ENCODE measurements at regions not wholly inside any gene's neighbourhood (a gene's known extent, or its start where the extent isn't known, plus 50 kb on each side); places are given as distances from the start of the nearest gene placed in this dataset.
"Not testable (repeated sequence)": the region's sequence is repeated elsewhere in the genome, so short reads cannot be mapped to it uniquely, and the experiment has no call there.

- DNase-seq, result no peak
Measured at GRCh38 chr6:97701801-97702200, 418.8 kb upstream of the MMS22L start.

DNA sequence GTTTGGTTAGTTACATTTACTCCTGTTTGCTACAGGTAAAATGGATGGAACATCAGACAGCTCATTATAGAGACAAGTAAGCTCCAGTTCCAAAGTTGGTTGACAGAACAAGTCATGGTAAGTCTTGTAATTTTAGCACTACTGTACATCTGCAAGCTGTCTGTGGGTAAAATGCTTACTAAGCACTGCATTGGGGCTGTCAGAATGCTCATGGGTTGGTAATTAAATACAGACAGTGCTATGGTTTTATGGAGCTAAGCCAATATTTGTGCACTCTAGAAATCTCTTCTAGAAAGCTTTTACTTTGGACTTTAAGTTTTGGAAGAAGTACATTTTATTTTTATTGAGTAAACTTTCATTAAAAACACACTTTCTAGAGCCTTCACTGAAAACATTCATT lies 419.2 kb upstream of the MMS22L start:
- DNase-seq, result no peak

GRCh38 chr6:97703661-97704060 lies 420.6 kb upstream of the MMS22L start:
- no peak for DNase-seq

- DNase-seq, result no peak
Measured at GRCh38 chr6:97705568-97705967, 422.6 kb upstream of the MMS22L start.

DNA sequence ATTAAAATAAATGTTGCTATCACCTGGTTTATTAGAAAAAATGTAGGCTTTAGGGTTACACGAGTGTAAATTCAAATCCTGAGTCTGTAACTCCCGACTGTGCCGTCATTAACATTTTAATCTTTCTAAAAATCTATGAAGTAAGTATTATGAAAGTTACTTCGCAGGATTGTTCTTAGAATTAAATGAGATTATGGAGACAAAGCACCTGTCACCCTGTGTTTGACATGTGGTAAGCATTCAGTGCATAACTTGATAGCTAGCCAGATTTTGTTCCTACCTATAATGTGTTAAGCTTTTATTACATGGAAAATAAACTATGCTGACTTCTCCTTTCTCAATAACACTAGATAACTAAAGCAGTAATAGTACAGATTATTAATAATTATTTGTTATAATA lies 429.7 kb upstream of the MMS22L start:
- DNase-seq, result no peak

GRCh38 chr6:97714772-97715171 lies 431.8 kb upstream of the MMS22L start:
- DNase-seq, result no peak

GRCh38 chr6:97717086-97717485 lies 434.1 kb upstream of the MMS22L start:
- DNase-seq, result no peak

DNA sequence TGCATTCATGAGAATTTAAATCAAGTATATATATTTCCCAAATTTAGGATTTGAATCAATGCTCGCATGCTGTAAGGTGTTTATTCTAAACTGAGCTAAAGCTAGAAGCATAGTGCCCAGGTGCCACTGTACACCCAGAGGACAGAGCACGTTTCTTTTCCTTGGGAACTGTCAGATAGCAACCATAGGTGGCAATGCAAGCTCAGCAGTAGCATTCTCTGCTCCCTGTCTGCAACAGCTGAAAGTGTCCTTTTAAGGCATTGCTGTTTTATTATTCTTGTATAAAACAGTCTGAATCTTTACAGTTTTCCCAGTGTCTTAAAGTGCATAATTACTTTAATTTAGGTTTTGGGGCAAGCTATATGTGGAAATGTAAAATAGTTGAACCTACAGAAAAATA lies 443.4 kb upstream of the MMS22L start:
- DNase-seq, result no peak

DNA sequence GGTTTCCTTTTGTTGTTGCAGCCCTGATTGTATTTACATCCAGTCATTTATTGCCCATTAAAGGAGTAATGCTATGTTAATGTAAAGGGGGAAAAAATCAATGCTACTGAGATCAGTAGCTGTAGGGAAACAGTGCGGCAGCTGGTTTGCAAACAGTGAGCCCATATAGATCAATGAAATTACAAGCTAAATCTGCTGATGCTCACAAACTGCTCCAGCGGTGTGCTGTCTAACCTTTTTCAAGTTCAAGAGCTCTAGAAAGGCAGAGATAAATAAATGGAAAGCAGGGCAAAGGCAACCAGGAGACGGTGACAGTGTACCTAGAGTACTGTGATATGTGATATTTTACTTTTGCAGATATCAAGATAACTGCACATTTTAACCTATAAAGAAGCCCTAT lies 449.0 kb upstream of the MMS22L start:
- no peak for DNase-seq

GRCh38 chr6:97757575-97757974 lies 474.6 kb upstream of the MMS22L start:
- no peak for DNase-seq

- no peak for DNase-seq
Measured at GRCh38 chr6:97765461-97765860, 482.4 kb upstream of the MMS22L start.

GRCh38 chr6:97771372-97771771 lies 488.4 kb upstream of the MMS22L start:
- no peak for DNase-seq

DNA sequence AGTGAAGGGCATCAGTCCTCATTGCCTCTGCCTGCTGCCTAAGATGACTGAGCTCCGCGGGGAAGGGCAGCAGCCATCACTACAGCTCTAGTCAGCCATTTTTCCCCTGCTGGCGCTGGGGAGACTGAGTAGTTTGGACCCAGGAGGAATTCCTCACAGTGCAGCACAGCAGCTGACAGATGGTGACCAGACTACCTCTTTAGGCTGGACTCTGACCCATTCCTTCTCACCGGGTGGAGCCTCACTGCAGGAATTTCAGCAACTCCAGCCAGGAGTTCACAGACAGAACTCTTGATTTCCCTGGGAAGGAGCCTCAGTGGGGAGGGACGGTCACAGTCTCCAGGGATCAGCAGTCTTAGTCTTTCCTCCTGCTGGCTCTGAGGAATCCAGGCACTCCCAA lies 492.0 kb upstream of the MMS22L start:
- no peak for DNase-seq

- no peak for DNase-seq
Measured at GRCh38 chr6:97778290-97779038, 495.4 kb upstream of the MMS22L start.

DNA sequence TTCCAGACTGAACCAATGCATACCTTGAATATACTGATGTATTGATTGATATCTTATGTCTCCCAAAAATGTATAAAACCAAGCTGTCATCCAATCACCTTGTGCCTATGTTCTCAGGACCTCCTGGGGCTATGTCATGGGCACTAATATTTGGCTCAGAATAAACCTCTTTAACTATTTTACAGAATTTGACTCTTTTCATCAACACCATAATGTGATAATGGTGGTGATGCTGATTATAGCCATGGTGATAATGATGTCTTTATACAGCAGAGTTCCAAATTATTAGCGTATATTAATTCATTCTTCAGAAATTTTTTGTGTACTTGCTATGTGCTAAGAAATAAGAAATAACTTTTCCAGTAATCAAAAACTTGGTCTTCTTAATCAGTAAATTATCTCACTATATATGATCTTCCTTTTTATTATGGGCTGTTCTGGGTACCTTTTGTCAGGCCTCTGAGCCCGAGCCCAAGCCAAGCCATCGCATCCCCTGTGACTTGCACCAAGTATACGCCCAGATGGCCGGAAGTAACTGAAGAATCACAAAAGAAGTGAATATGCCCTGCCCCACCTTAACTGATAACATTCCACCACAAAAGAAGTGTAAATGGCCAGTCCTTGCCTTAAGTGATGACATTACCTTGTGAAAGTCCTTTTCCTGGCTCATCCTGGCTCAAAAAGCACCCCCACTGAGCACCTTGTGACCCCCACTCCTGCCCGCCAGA lies 496.2 kb upstream of the MMS22L start:
- not testable (repeated sequence) for DNase-seq

GRCh38 chr6:97790926-97791590 lies 508.0 kb upstream of the MMS22L start:
- no peak for DNase-seq

DNA sequence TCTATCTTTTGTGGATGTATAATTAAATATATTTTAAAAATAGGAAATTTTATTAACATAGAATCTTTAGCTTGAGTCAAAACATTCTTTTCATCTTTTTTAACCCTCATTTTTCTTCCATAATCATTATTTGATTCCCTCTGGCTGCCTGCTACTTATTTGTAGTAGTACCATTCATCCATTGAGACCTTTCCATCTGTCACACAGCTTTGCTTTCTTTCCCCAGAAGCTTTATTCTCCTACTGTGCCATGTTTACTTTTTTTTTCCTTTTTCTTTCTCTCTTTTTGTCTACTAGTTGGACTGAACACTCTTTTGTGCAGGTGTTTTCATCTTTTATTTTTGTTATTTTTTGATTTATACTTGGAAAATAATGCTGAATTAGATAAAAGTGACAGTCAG lies 522.6 kb upstream of the MMS22L start:
- no peak for DNase-seq

GRCh38 chr6:97812940-97813339 lies 529.9 kb upstream of the MMS22L start:
- no peak for DNase-seq

GRCh38 chr6:97813889-97814567 lies 531.0 kb upstream of the MMS22L start:
- no peak for DNase-seq

DNA sequence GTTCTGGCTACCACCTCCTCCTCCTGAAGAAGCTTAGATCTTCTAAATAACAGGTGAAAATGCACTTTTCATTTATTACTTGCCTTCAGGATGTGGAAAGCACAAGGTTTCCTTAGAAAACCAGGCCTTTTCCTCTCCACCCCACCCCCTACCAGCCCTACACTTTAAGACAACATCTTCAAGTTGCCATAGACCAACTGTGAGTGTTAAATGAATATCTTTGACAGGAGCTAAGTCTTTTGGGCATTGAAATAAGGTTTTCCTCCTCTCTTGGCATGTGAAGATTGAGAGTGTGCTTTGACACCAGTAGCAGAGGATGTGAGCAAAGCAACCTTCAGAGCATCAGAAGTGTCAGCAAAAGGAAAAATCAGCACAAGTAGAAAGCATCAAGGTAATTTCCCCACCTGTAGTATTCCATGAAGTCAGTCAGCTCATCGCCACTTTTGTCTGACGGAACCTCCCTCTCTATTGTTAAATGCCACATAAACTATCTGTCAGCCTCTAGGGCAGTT lies 532.3 kb upstream of the MMS22L start:
- no peak for DNase-seq

DNA sequence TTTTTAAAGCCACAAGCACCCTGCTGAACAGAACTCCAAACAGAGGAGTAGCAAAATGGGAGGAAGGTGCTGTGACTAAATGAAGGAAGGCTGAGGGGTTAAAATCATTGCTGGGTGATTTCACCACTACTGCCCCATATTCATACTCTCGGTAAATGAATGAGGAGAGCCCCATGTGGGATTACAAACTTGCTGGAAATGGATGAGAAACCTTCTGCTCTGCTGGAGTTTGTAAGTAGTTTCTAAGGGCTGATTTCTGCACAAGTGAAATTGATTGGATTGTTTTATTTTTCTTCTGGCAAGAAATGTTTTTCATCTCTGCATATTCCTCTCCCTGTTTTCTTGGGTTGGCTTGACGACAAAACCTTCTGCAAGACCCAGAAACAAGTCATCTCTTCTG lies 533.5 kb upstream of the MMS22L start:
- no peak for DNase-seq

GRCh38 chr6:97819710-97820109 lies 536.7 kb upstream of the MMS22L start:
- DNase-seq, result no peak

GRCh38 chr6:97820400-97820799 lies 537.4 kb upstream of the MMS22L start:
- DNase-seq, result no peak
